GM23248 (cell line): ENCODE measurements at regions not wholly inside any gene's neighbourhood (a gene's known extent, or its start where the extent isn't known, plus 50 kb on each side); places are given as distances from the start of the nearest gene placed in this dataset.

Experiments used
- EZH2 ChIP-seq: fragments of 200-600 bp; sonication (generic); IDR thresholded peaks from 2 replicates; pipeline ENCODE4 v1.6.1; 2018; ENCODE audit warnings: antibody characterized with exemption, mild to moderate bottlenecking; ENCODE audit not compliant: insufficient read depth, poor library complexity, severe bottlenecking
- EZH2phosphoT487 ChIP-seq: fragments of 200-600 bp; sonication (generic); IDR thresholded peaks from 2 replicates; pipeline ENCODE4 v1.6.1; 2018; ENCODE audit warnings: antibody characterized with exemption, moderate library complexity, mild to moderate bottlenecking, low read depth; ENCODE audit not compliant: insufficient read depth

GRCh38 chr2:194566907-194567660 is 1089.9 kb upstream of the SLC39A10 start:
- TF ChIP-seq EZH2, result no peak
- TF ChIP-seq EZH2phosphoT487, result no peak
